ENCODE measurements at regions not wholly inside any gene's neighbourhood (a gene's known extent, or its start where the extent isn't known, plus 50 kb on each side); places are given as distances from the start of the nearest gene placed in this dataset.

DNA sequence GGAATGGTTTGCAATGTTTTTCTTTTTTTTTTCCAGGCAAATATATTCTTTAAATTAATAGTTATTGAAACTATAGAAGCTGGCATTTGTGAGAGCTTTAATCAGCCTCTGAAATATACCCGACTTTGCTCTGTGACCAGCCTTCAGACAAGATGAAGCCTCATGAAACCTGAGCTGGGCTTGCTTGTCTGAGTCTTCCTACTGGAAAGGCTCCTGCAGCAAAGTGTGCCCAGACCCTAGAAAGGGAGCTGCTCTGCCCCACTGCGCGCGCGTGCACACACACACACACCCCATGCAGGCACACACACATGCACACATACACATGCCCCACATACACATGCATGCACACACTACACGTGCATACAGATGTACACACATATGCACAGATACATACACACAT is 203.3 kb upstream of the NT5C1B start:
- intact Hi-C loops (cut with micrococcal nuclease; ENCODE audit: unreplicated experiment), result no loop called here
- Mint-ChIP-seq H3K4me1 (ENCODE audit: low read depth, unreplicated experiment) (no peaks in the 10 kb centered on the region), H3K9me3 (ENCODE audit: low read depth, unreplicated experiment) (no peaks in the 10 kb centered on the region), H3K27me3 (ENCODE audit: unreplicated experiment) (no peaks in the 10 kb centered on the region), H3K4me3 (ENCODE audit: low read depth, unreplicated experiment) (no peak overlapping the region), H3K36me3 (ENCODE audit: insufficient read depth, unreplicated experiment) (no peaks in the 10 kb centered on the region), H3K27ac (ENCODE audit: unreplicated experiment) (no peak overlapping the region)
- DNase-seq, result no peak
- CTCF ChIA-PET, result no interaction called here
- BruUV-seq (replicated peaks), result no TSS peak
- TF ChIP-seq, protein P1, sequence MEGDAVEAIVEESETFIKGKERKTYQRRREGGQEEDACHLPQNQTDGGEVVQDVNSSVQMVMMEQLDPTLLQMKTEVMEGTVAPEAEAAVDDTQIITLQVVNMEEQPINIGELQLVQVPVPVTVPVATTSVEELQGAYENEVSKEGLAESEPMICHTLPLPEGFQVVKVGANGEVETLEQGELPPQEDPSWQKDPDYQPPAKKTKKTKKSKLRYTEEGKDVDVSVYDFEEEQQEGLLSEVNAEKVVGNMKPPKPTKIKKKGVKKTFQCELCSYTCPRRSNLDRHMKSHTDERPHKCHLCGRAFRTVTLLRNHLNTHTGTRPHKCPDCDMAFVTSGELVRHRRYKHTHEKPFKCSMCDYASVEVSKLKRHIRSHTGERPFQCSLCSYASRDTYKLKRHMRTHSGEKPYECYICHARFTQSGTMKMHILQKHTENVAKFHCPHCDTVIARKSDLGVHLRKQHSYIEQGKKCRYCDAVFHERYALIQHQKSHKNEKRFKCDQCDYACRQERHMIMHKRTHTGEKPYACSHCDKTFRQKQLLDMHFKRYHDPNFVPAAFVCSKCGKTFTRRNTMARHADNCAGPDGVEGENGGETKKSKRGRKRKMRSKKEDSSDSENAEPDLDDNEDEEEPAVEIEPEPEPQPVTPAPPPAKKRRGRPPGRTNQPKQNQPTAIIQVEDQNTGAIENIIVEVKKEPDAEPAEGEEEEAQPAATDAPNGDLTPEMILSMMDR (IDR thresholded peaks at IDR 0.05; ENCODE audit: unreplicated experiment), result no peak

GRCh38 chr2:18792226-18792629 is 202.9 kb upstream of the NT5C1B start:
- intact Hi-C loops (cut with micrococcal nuclease; ENCODE audit: unreplicated experiment), result no loop called here
- Mint-ChIP-seq H3K4me1 (ENCODE audit: low read depth, unreplicated experiment) (no peaks in the 10 kb centered on the region), H3K4me3 (ENCODE audit: low read depth, unreplicated experiment) (no peak overlapping the region), H3K9me3 (ENCODE audit: low read depth, unreplicated experiment) (no peaks in the 10 kb centered on the region), H3K27ac (ENCODE audit: unreplicated experiment) (no peak overlapping the region), H3K36me3 (ENCODE audit: insufficient read depth, unreplicated experiment) (no peaks in the 10 kb centered on the region), H3K27me3 (ENCODE audit: unreplicated experiment) (no peaks in the 10 kb centered on the region)
- TF ChIP-seq, protein P1 (IDR thresholded peaks at IDR 0.05; ENCODE audit: unreplicated experiment), result no peak
- CTCF ChIA-PET, result no interaction called here
- no peak for DNase-seq
- no TSS peak for BruUV-seq (replicated peaks)

DNA sequence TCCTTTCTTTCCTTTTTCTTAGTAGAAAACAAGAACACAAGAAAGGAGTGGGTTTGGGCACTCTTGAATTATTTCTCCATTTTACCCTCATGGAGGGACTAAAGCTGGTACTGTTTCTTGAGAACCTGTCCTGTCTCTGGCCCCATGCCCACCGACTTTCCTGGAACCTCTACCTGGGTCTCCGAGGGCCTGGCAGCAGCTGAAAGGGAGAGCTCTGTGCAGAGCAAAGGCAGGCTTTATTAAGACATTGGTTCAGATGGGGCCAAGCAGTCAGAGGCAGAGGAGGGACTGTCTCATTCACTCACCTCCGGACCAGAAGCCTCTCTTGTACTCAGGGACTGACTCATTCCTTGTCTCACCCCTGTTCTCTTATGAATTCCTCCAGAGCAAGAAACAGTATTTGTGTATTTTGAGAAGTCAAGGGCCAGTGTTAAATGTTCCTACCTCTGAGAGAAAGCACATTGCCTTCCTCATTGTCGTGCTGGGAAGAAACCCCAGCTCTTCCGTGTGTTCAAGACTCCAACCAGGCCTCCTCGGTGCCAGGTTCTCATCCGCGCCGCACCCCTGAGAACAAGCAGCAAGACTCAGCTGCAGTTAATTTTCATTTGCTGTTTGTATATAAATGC is 201.9 kb upstream of the NT5C1B start:
- Mint-ChIP-seq H3K4me3 (ENCODE audit: low read depth, unreplicated experiment) (no peak overlapping the region), H3K36me3 (ENCODE audit: insufficient read depth, unreplicated experiment) (no peaks in the 10 kb centered on the region), H3K27ac (ENCODE audit: unreplicated experiment) (no peak overlapping the region), H3K9me3 (ENCODE audit: low read depth, unreplicated experiment) (no peaks in the 10 kb centered on the region), H3K27me3 (ENCODE audit: unreplicated experiment) (no peaks in the 10 kb centered on the region), H3K4me1 (ENCODE audit: low read depth, unreplicated experiment) (no peaks in the 10 kb centered on the region)
- intact Hi-C loops (cut with micrococcal nuclease; ENCODE audit: unreplicated experiment), result no loop called here
- CTCF ChIA-PET, result interaction anchor here (0.7 kb wide), 1 partner anchor 324 kb away, joined by 4 read pairs; no protein-coding TSS in a partner anchor
- TF ChIP-seq, protein P1 (IDR thresholded peaks at IDR 0.05; ENCODE audit: unreplicated experiment), result no peak
- BruUV-seq (replicated peaks), result no TSS peak
- no peak for DNase-seq

- TF ChIP-seq, protein P1 (IDR thresholded peaks at IDR 0.05; ENCODE audit: unreplicated experiment), result no peak
- no peaks in the 10 kb centered on the region for H3K36me3 Mint-ChIP-seq (ENCODE audit: insufficient read depth, unreplicated experiment)
- no peak overlapping the region for H3K4me3 Mint-ChIP-seq (ENCODE audit: low read depth, unreplicated experiment)
- no peak overlapping the region for H3K27ac Mint-ChIP-seq (ENCODE audit: unreplicated experiment)
- no peaks in the 10 kb centered on the region for H3K27me3 Mint-ChIP-seq (ENCODE audit: unreplicated experiment)
- no peak for DNase-seq
- intact Hi-C loops (cut with micrococcal nuclease; ENCODE audit: unreplicated experiment), result no loop called here
- H3K4me1 Mint-ChIP-seq (ENCODE audit: low read depth, unreplicated experiment), result no peaks in the 10 kb centered on the region
- BruUV-seq (replicated peaks), result no TSS peak
- CTCF ChIA-PET, result interaction anchor here (0.7 kb wide), 1 partner anchor 324 kb away, joined by 4 read pairs; no protein-coding TSS in a partner anchor
- no peaks in the 10 kb centered on the region for H3K9me3 Mint-ChIP-seq (ENCODE audit: low read depth, unreplicated experiment)
Measured at GRCh38 chr2:18790509-18791171, 201.3 kb upstream of the NT5C1B start.

All from Calu3 (cell line).